ENCODE measurements at regions not wholly inside any gene's neighbourhood (a gene's known extent, or its start where the extent isn't known, plus 50 kb on each side); places are given as distances from the start of the nearest gene placed in this dataset.
"Not testable (repeated sequence)": the region's sequence is repeated elsewhere in the genome, so short reads cannot be mapped to it uniquely, and the experiment has no call there.

- DNase-seq: not testable (repeated sequence)
Observed at GRCh38 chr5:153296251-153296844, 194.1 kb upstream of the GRIA1 start.

GRCh38 chr5:153299891-153300290 lies 190.6 kb upstream of the GRIA1 start:
- no peak for DNase-seq

GRCh38 chr5:153308282-153308681 lies 182.2 kb upstream of the GRIA1 start:
- DNase-seq: no peak

GRCh38 chr5:153318556-153318955 lies 171.9 kb upstream of the GRIA1 start:
- no peak for DNase-seq

GRCh38 chr5:153321478-153321877 lies 169.0 kb upstream of the GRIA1 start:
- no peak for DNase-seq

GRCh38 chr5:153340139-153340538 lies 150.3 kb upstream of the GRIA1 start:
- DNase-seq: no peak

GRCh38 chr5:153340738-153341137 lies 149.7 kb upstream of the GRIA1 start:
- no peak for DNase-seq

GRCh38 chr5:153342487-153342886 lies 148.0 kb upstream of the GRIA1 start:
- DNase-seq: no peak

- no peak for DNase-seq
Observed at GRCh38 chr5:153347611-153348010, 142.9 kb upstream of the GRIA1 start.

- DNase-seq: no peak
Observed at GRCh38 chr5:153350175-153350883, 140.1 kb upstream of the GRIA1 start.

- DNase-seq: no peak
Observed at GRCh38 chr5:153352685-153353219, 137.7 kb upstream of the GRIA1 start.

- DNase-seq: no peak
Observed at GRCh38 chr5:153357493-153358112, 132.9 kb upstream of the GRIA1 start.

- DNase-seq: no peak
Observed at GRCh38 chr5:153358315-153358976, 132.0 kb upstream of the GRIA1 start.

- no peak for DNase-seq
Observed at GRCh38 chr5:153360860-153361259, 129.6 kb upstream of the GRIA1 start.

- DNase-seq: no peak
Observed at GRCh38 chr5:153361735-153362409, 128.6 kb upstream of the GRIA1 start.

GRCh38 chr5:153365547-153365946 lies 124.9 kb upstream of the GRIA1 start:
- no peak for DNase-seq

- DNase-seq: no peak
Observed at GRCh38 chr5:153367466-153367865, 123.0 kb upstream of the GRIA1 start.

GRCh38 chr5:153372425-153373129 lies 117.9 kb upstream of the GRIA1 start:
- no peak for DNase-seq

- no peak for DNase-seq
Observed at GRCh38 chr5:153373130-153373498, 117.4 kb upstream of the GRIA1 start.

- DNase-seq: not testable (repeated sequence)
Observed at GRCh38 chr5:153381630-153382029, 108.8 kb upstream of the GRIA1 start.

- DNase-seq: no peak
Observed at GRCh38 chr5:153390569-153390968, 99.9 kb upstream of the GRIA1 start.

GRCh38 chr5:153399595-153399994 lies 90.9 kb upstream of the GRIA1 start:
- DNase-seq: no peak

Measured in inflammatory macrophage (primary cell).